Stimulated activated naive B cell treated with anti-CD40 and anti-IgM and Interleukin-4, amounts not matched to agents 10 μg/mL and 1 μg/mL and 100 μg/mL, for 72 hours (primary cell): ENCODE measurements at regions not wholly inside any gene's neighbourhood (a gene's known extent, or its start where the extent isn't known, plus 50 kb on each side); places are given as distances from the start of the nearest gene placed in this dataset.
"Not testable (repeated sequence)": the region's sequence is repeated elsewhere in the genome, so short reads cannot be mapped to it uniquely, and the experiment has no call there.

Experiments used
- ATAC-seq, 2 donors: fragments of 150-1000 bp; cut with Tn5 transposase; replicated peaks; 2 replicates each; pipeline ENCODE4 v1.10.0; 2021; ENCODE audit warnings: moderate library complexity in 1 of 2
- DNase-seq: peaks from one replicate; pipeline ENCODE4 v3.0.0; 2021
- H3K27ac Mint-ChIP-seq: one replicate; pipeline ENCODE4 v1.8.0; 2022; ENCODE audit warnings: mild to moderate bottlenecking, mixed read lengths
- H3K27me3 Mint-ChIP-seq, 2 donors: one replicate each; pipeline ENCODE4 v1.8.0; 2022; ENCODE audit warnings: mixed read lengths in 2 of 2
- H3K36me3 Mint-ChIP-seq, 2 donors: one replicate each; pipeline ENCODE4 v1.8.0; 2022; ENCODE audit warnings: mixed read lengths in 2 of 2, mild to moderate bottlenecking in 1 of 2
- H3K4me1 Mint-ChIP-seq, 2 donors: one replicate each; pipeline ENCODE4 v1.8.0; 2022; ENCODE audit warnings: mixed read lengths in 2 of 2, mild to moderate bottlenecking in 1 of 2
- H3K4me3 Mint-ChIP-seq, 2 donors: one replicate each; pipeline ENCODE4 v1.8.0; 2022; ENCODE audit warnings: mild to moderate bottlenecking in 2 of 2, mixed read lengths in 2 of 2, moderate library complexity in 1 of 2
- H3K9me3 Mint-ChIP-seq, 2 donors: one replicate each; pipeline ENCODE4 v1.8.0; 2022; ENCODE audit warnings: mixed read lengths in 2 of 2, mild to moderate bottlenecking in 1 of 2

DNA sequence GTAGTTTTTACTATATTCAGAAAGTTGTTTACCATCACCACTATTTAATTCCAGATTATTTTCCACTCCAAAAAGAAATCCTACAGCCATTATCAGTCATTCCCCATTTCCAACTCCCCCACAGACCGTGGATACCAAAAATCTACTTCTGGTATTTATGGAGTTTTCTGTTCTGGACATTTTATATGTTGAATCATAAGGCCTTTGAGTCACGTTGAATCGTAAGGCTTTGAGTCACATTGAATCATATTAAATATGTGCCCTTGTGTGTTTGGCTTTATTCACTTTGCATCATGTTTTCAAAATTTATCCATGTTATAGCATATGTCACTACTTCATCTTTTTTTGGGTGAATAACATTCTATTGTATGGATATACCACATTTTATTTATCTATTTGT lies 454.1 kb upstream of the NUDT12 start:
- no peak overlapping the region for H3K27ac Mint-ChIP-seq
- no peak for DNase-seq

DNA sequence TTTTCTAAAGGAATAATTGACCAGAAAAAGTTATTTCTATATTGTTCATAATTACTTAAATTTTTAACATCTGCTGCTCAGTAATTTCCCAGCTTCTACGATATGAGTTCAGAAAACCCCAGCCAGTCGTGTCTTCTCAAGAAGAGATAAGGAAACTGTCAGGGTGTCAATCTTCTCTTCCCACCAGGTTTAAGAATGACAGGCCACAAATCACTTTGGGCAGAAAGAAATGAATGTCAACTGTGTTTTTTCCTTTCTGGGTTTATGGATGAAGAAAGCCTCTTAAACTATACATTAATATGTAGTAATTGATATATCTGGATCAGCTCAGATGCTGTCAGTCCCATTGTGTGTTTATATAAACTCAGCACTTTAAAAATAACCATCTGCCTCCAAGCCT lies 453.2 kb upstream of the NUDT12 start:
- Mint-ChIP-seq H3K36me3 (peaks cover 0 to 2% of the 10 kb centered on the region in 2 donors), H3K27me3 (no peaks in the 10 kb centered on the region), H3K9me3 (peaks cover 6 to 16% of the 10 kb centered on the region in 2 donors), H3K27ac (no peak overlapping the region), H3K4me3 (no peak overlapping the region), H3K4me1 (no peaks in the 10 kb centered on the region)
- DNase-seq (no peak), ATAC-seq (no peak)

More for the DNA sequence above, 454.1 kb upstream of the NUDT12 start:
- peaks cover 6 to 16% of the 10 kb centered on the region in 2 donors for H3K9me3 Mint-ChIP-seq
- no peaks in the 10 kb centered on the region for H3K27me3 Mint-ChIP-seq
- peaks cover 0 to 2% of the 10 kb centered on the region in 2 donors for H3K36me3 Mint-ChIP-seq
- no peak overlapping the region for H3K4me3 Mint-ChIP-seq
- ATAC-seq: no peak
- no peaks in the 10 kb centered on the region for H3K4me1 Mint-ChIP-seq

DNA sequence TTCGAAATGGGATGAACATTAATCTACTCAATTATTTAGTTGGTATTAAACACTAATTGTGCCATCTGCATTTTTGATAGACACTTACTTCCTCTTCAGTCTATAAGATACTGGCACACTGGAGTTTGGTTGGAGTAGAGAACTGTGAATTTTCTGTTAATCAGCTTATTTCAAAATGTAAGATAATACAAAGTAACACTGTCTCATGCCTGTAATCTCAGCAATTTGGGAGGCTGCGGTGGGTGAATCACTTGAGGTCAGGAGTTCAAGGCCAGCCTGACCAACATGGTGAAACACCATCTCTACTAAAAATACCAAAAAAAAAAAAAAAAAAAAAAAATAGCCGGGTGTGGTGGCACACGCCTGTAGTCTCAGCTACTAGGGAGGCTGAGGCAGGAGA lies 440.2 kb upstream of the NUDT12 start:
- not testable (repeated sequence) for ATAC-seq, H3K36me3 Mint-ChIP-seq, H3K4me1 Mint-ChIP-seq, H3K27ac Mint-ChIP-seq, H3K9me3 Mint-ChIP-seq, H3K4me3 Mint-ChIP-seq, H3K27me3 Mint-ChIP-seq, DNase-seq

DNA sequence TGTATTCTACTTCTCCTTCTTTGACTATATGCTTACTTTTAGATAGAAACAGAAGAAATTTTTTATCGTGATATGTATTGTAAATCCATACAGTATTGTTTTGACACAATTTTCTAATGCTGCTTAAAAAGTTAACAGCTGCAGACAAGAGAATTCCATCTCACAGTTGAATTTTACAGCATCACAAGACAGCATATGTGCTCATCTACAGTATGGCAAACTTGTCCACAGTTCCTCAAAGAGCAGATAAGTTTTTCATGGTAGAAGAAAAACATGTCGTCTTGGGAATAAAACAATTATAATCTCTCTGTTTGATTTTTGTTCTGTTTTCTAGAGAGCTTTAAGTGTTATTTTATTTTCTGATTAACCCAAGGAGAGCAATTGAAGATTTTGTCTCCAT lies 438.5 kb upstream of the NUDT12 start:
- no peak for DNase-seq
- Mint-ChIP-seq H3K27me3 (no peaks in the 10 kb centered on the region), H3K4me1 (no peaks in the 10 kb centered on the region), H3K9me3 (peaks cover 0 to 3% of the 10 kb centered on the region in 2 donors), H3K36me3 (no peaks in the 10 kb centered on the region), H3K4me3 (no peak overlapping the region), H3K27ac (no peak overlapping the region)
- no peak for ATAC-seq

DNA sequence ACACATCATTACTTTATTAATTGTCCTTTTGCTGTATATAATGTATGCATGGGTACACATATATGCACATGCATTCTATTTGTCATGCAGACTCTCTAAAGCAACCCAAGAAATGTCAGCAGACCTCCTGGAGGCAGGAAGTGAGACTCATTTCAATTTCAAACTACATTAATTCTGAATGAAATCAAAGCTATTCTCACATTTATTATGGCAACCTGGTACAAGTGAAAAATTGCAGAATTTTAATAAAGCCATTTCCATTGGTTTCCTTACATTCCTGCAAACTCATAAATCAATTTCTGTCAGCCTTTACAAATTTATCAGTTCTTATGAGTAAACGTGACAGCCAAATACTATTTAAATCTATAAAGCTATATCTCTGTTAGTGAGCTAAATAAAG lies 430.4 kb upstream of the NUDT12 start:
- Mint-ChIP-seq H3K4me1 (no peaks in the 10 kb centered on the region), H3K27ac (no peak overlapping the region), H3K9me3 (peaks cover 3 to 4% of the 10 kb centered on the region in 2 donors), H3K4me3 (no peak overlapping the region), H3K36me3 (no peaks in the 10 kb centered on the region), H3K27me3 (no peaks in the 10 kb centered on the region)
- ATAC-seq (no peak), DNase-seq (no peak)

DNA sequence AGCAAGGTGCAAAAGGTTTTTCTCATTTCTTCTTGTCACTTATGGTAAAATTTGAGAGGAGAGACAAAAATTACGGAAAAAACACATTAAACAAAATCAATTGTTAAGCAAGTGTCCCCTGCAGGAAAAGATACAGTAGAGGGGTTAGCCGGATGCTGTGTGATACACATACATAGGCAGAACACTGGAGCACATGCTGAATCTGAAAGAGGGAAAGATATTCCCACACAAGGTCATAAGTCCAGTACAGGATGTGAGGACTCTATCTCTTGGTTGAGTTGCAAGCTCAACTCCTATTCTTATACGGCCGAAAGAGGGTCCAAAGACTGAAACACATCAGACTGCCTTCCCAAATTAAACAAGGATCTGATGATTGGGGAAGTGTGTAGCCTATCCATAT lies 427.5 kb upstream of the NUDT12 start:
- Mint-ChIP-seq H3K9me3 (peaks cover 3 to 6% of the 10 kb centered on the region in 2 donors), H3K36me3 (no peaks in the 10 kb centered on the region), H3K4me3 (no peak overlapping the region), H3K4me1 (no peaks in the 10 kb centered on the region), H3K27me3 (no peaks in the 10 kb centered on the region), H3K27ac (no peak overlapping the region)
- DNase-seq (no peak), ATAC-seq (no peak)

DNA sequence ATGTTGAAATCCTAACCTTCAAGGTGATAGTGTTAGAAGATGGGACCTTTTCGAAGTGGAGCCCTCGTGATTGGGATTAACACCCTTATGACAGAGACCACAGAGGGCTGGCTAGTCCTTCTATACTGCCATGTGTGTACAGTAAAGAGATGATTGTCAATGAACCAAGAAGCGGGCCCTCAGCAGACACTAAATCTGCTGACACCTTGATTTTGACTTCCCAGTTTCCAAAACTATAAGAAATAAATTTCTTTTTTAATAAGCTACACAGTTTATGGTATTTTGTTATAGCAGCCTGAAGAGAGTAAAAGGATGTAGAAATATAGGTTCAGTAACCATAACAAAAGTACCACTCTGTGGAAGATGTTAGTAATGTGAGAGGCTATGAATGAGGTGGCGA lies 419.0 kb upstream of the NUDT12 start:
- Mint-ChIP-seq H3K36me3 (no peaks in the 10 kb centered on the region), H3K27ac (no peak overlapping the region), H3K9me3 (no peaks in the 10 kb centered on the region), H3K27me3 (no peaks in the 10 kb centered on the region), H3K4me1 (no peaks in the 10 kb centered on the region), H3K4me3 (no peak overlapping the region)
- ATAC-seq: no peak
- no peak for DNase-seq

DNA sequence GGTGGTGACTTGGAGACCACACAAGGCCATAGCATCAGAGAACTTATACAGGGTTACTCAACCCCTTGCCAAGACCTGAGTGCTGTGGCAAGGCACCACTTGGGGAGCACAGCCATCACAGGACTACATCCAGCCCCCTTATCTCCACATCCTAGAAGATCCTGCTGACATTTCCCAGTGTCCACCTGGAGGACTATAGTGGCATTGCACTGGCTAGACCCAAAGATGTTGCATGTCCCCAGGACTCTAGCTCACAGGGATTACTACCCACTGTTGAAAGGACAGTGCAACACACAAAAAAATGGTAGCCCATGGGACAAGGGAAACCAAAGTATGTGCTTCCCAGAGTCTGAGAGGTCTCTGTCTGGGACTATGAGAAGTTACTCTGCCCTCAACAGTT lies 411.1 kb upstream of the NUDT12 start:
- Mint-ChIP-seq H3K27me3 (no peaks in the 10 kb centered on the region), H3K4me1 (no peaks in the 10 kb centered on the region), H3K36me3 (no peaks in the 10 kb centered on the region), H3K27ac (no peak overlapping the region), H3K4me3 (no peak overlapping the region), H3K9me3 (peaks cover 4 to 20% of the 10 kb centered on the region in 2 donors)
- no peak for ATAC-seq
- DNase-seq: no peak

DNA sequence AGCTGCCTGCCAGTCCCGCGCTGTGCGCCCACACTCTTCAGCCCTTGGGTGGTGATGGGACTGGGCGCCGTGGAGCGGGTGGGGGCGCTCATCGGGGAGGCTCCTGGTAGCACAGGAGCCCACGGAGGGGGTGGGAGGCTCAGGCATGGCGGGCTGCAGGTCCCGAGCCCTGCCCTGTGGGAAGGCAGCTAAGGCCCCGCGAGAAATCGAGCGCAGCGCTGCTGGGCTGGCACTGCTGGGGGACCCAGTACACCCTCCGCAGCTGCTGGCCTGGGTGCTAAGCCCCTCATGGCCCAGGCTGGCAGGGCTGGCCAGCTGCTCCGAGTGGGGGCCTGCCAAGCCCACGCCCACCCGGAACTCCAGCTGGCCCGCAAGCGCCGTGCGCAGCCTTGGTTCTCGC lies 403.7 kb upstream of the NUDT12 start:
- not testable (repeated sequence) for DNase-seq, H3K4me3 Mint-ChIP-seq, ATAC-seq, H3K36me3 Mint-ChIP-seq, H3K27me3 Mint-ChIP-seq, H3K27ac Mint-ChIP-seq, H3K4me1 Mint-ChIP-seq
- H3K9me3 Mint-ChIP-seq: peaks cover 13 to 15% of the 10 kb centered on the region in 2 donors

DNA sequence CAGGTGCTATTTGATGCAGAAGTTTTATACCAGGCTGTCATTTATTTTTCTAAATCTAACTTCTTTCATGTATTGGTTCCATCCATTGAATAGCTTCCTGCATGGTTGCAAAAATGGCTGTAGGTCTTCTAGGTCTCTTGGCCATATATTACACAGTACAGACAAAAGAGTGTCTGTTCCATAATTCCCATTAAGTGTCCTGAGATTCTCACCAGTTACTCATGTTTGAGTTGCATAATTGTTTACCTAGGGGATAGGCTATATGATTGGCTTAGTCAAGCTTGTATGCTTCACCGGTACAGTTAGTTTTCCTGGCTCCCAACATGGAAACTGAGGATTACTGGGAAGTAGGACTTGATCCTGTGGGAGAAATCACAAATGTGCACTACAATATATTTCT lies 399.4 kb upstream of the NUDT12 start:
- no peak overlapping the region for H3K4me3 Mint-ChIP-seq
- ATAC-seq (no peak), DNase-seq (no peak)
- H3K27me3 Mint-ChIP-seq: no peaks in the 10 kb centered on the region
- H3K27ac Mint-ChIP-seq: no peak overlapping the region
- H3K4me1 Mint-ChIP-seq: no peaks in the 10 kb centered on the region
- H3K36me3 Mint-ChIP-seq: no peaks in the 10 kb centered on the region
- peaks cover 5 to 9% of the 10 kb centered on the region in 2 donors for H3K9me3 Mint-ChIP-seq

DNA sequence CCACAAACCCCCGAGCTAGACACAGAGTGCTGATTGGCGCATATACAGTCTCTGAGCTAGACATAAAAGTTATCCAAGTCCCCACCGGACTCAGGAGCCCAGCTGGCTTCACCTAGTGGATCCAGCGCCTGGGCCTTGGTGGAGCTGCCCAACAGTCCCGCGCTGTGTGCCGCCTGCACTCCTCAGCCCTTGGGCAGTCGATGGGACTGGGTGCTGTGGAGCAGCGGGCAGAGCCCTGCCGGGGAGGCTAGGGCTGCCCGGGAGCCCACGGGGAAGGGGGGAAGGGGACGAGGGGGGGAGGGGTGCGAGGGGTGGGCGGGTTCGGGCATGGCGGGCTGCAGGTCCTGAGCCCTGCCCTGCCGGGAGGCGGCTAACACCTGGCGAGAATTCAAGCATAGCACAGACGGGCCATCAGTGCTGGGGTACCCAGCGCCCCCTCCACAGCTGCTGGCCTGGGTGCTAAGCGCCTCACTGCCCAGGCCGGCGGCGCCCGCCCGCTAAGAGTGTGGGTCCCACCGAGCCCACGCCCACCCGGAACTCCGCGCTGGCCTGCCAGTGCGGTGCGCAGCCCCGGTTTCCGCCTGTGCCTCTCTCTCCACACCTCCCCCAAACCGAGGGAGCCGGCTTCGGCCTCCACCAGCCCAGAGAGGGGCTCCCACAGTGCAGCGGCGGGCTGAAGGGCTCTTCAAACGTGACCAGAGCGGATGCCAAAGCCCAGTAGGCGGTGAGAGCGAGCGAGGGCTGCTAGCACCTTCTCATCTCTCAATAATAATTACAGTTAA lies 391.2 kb upstream of the NUDT12 start:
- no peak overlapping the region for H3K27ac Mint-ChIP-seq
- H3K27me3 Mint-ChIP-seq: no peaks in the 10 kb centered on the region
- DNase-seq: no peak
- no peak for ATAC-seq
- H3K9me3 Mint-ChIP-seq: peaks cover 0 to 8% of the 10 kb centered on the region in 2 donors
- H3K4me1 Mint-ChIP-seq: no peaks in the 10 kb centered on the region
- no peak overlapping the region for H3K4me3 Mint-ChIP-seq
- no peaks in the 10 kb centered on the region for H3K36me3 Mint-ChIP-seq

DNA sequence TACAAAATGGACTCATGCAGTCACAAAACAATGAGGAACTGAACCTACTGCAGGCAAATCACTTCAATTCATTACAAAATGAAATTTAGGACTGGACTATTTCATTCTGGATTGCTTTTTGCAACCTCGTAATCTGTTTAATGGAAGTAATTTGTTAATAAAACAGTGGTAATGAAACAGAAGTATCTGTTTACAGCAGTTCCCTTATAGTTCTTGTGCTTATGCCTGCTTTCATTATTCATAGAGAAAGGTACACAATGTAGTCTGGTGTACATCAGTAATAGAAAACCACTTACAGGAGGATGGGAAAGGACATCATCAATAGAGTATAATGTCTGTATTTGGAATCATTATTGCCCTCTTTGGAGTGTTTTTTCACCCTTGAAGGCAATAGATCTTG lies 389.2 kb upstream of the NUDT12 start:
- Mint-ChIP-seq H3K9me3 (peaks cover 0 to 3% of the 10 kb centered on the region in 2 donors), H3K27me3 (no peaks in the 10 kb centered on the region), H3K27ac (no peak overlapping the region), H3K4me3 (no peak overlapping the region), H3K4me1 (no peaks in the 10 kb centered on the region), H3K36me3 (no peaks in the 10 kb centered on the region)
- ATAC-seq (no peak), DNase-seq (no peak)

DNA sequence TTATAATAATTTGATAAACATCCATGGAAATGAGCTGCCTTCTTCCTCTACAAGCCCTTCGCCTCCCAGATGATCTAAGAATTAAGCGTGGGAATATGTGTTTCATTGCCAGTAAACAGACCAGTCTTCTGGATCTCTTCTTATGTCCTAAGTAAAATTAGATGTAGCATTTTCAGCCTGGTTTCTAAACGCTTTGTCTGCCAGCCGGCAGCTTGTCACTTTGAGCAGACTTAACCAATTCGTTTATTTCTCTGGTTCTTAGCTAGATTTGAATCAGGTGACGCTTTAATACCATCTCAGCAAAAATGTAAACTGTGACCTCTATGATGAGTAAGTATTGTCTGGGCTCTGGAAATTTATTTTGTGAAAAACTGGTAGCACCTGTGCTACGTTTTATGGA lies 380.6 kb upstream of the NUDT12 start:
- H3K4me3 Mint-ChIP-seq: no peak overlapping the region
- no peak overlapping the region for H3K27ac Mint-ChIP-seq
- no peaks in the 10 kb centered on the region for H3K27me3 Mint-ChIP-seq
- no peaks in the 10 kb centered on the region for H3K36me3 Mint-ChIP-seq
- H3K9me3 Mint-ChIP-seq: no peaks in the 10 kb centered on the region
- ATAC-seq (no peak), DNase-seq (no peak)
- no peaks in the 10 kb centered on the region for H3K4me1 Mint-ChIP-seq

DNA sequence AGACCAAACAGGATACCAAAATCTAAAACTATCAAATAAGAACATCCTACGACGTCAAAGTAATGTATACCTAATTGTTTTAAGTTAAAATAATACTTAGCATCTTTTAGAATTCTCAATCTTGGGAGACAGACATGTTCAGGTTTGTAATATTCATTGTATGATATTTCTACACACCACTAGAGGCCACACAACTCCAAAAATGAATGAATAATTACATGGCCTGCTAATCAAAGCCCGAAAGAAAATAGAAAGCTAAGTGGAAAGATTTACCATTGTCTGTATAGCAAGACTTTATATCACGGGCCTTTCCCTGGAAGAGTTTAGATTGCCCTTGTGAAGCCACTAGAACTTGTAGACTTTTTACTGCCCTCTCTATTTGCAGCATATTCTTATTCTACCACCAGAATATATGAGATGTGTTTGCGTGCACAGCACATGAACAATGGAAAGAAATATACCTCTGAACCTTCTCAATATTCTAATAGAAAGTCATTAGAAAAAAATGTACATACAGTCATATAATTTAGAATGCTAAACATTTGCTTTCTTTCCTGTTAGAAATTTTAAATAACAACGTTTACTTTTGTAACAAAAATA lies 380.1 kb upstream of the NUDT12 start:
- H3K4me3 Mint-ChIP-seq: no peak overlapping the region
- DNase-seq (no peak), ATAC-seq (no peak)
- H3K9me3 Mint-ChIP-seq: no peaks in the 10 kb centered on the region
- no peak overlapping the region for H3K27ac Mint-ChIP-seq
- H3K36me3 Mint-ChIP-seq: no peaks in the 10 kb centered on the region
- no peaks in the 10 kb centered on the region for H3K4me1 Mint-ChIP-seq
- H3K27me3 Mint-ChIP-seq: no peaks in the 10 kb centered on the region

DNA sequence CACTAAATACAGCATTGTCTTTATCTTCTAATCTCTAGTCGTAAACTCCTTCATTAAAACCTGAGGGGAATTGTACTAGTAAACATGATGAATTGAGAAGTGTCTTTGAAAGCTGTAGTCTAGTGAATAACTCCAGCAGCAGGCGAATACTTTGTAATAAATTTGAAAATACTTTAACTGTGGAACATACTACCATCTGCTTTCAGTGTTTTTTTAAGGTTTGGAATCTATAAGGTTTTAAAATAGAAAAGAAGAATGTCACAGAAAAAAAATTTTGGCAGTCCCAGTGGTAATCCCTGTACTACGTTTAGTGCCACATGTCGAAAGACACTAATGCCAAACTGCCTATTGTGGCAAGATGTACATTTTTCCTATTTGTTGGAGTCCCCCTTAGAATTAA lies 379.0 kb upstream of the NUDT12 start:
- ATAC-seq (no peak), DNase-seq (no peak)
- Mint-ChIP-seq H3K27me3 (no peaks in the 10 kb centered on the region), H3K4me1 (no peaks in the 10 kb centered on the region), H3K9me3 (no peaks in the 10 kb centered on the region), H3K27ac (no peak overlapping the region), H3K36me3 (no peaks in the 10 kb centered on the region), H3K4me3 (no peak overlapping the region)
